ENCODE measurements at regions not wholly inside any gene's neighbourhood (a gene's known extent, or its start where the extent isn't known, plus 50 kb on each side); places are given as distances from the start of the nearest gene placed in this dataset.

GRCh38 chr14:101064718-101065117 lies 161.2 kb upstream of the RTL1 start:
- H3F3A ChIP-seq (replicated peaks; ENCODE audit: insufficient read depth): no peaks in the 10 kb centered on the region
- ChIA-PET CTCF (interaction anchor here (0.6 to 1.0 kb wide), 2 partner anchors 10 to 47 kb away, joined by 3 read pairs; no protein-coding TSS in a partner anchor), POLR2A (no interaction called here)
- DNase-seq: no peak
- no peaks in the 10 kb centered on the region for H3K36me3 ChIP-seq (replicated peaks in 1 of 2; ENCODE audit: control insufficient read depth in 1 of 2, insufficient read depth in 2 of 2, low read length in 1 of 2)
- H3K9ac ChIP-seq: no peak overlapping the region
- no peaks in the 10 kb centered on the region for H4K20me1 ChIP-seq (ENCODE audit: insufficient read depth)
- WGBS (ENCODE audit: low lambda C conversion rate): 89% methylated on average over 7 of the region's 7 CpGs
- H3K4me1 ChIP-seq (ENCODE audit: control insufficient read depth in 1 of 2, insufficient read depth in 2 of 2, low read depth in 1 of 2, low read length in 1 of 2): peaks cover 0 to 5% of the 10 kb centered on the region in 2 experiments; a peak in 1 of 4 replicates
- H3K9me2 ChIP-seq: no peaks in the 10 kb centered on the region
- no peak overlapping the region for H3K4me2 ChIP-seq
- H3K4me3 ChIP-seq (ENCODE audit: low read depth in 2 of 2, low read length in 1 of 2): no peak overlapping the region
- H3K9me3 ChIP-seq: no peaks in the 10 kb centered on the region
- H2AFZ ChIP-seq (ENCODE audit: low read depth): no peak overlapping the region
- H3K79me2 ChIP-seq (ENCODE audit: insufficient read depth): no peaks in the 10 kb centered on the region
- H3K27me3 ChIP-seq (ENCODE audit: insufficient read depth): no peaks in the 10 kb centered on the region
- TF ChIP-seq TAF1 (IDR thresholded peaks at IDR 0.05; ENCODE audit: borderline replicate concordance, low read depth, low read length): no peak
- no peak for TF ChIP-seq RFX5 (IDR thresholded peaks at IDR 0.05; ENCODE audit: low read length)
- TF ChIP-seq MEF2A (IDR thresholded peaks at IDR 0.05; ENCODE audit: borderline replicate concordance, low read depth): no peak
- TF ChIP-seq TEAD4 (IDR thresholded peaks at IDR 0.05; ENCODE audit: borderline replicate concordance, insufficient read depth): no peak
- TF ChIP-seq USF1 (IDR thresholded peaks at IDR 0.05; ENCODE audit: borderline replicate concordance, low read depth): no peak
- TF ChIP-seq SIN3A (IDR thresholded peaks at IDR 0.05; ENCODE audit: borderline replicate concordance, low read depth, low read length): no peak
- TF ChIP-seq EZH2phosphoT487 (IDR thresholded peaks at IDR 0.05; ENCODE audit: borderline replicate concordance, low read depth): no peak
- TF ChIP-seq YY1 (IDR thresholded peaks at IDR 0.05; ENCODE audit: low read depth): no peak
- TF ChIP-seq PBX3 (IDR thresholded peaks at IDR 0.05): no peak
- no peak for TF ChIP-seq MAX (IDR thresholded peaks at IDR 0.05; ENCODE audit: low read depth)
- no peak for TF ChIP-seq GABPA (IDR thresholded peaks at IDR 0.05; ENCODE audit: low read depth)
- no peak for TF ChIP-seq REST (IDR thresholded peaks at IDR 0.05; ENCODE audit: low read depth, low read length)
- no peak for TF ChIP-seq POLR2AphosphoS5 (IDR thresholded peaks at IDR 0.05; ENCODE audit: low read depth, low read length)
- no peak for TF ChIP-seq USF2 (IDR thresholded peaks at IDR 0.05; ENCODE audit: borderline replicate concordance, low read depth, low read length)
- no peak for TF ChIP-seq FOXJ3 (CRISPR knock-in tag; IDR thresholded peaks at IDR 0.05)
- no peak for TF ChIP-seq ELF1 (IDR thresholded peaks at IDR 0.05)
- no peak for TF ChIP-seq MXI1 (IDR thresholded peaks at IDR 0.05; ENCODE audit: low read depth, low read length)
- H3K27ac ChIP-seq (ENCODE audit: low read depth in 2 of 2, low read length in 1 of 2): no peak overlapping the region

Measured in SK-N-SH (cell line).